ENCODE measurements at regions not wholly inside any gene's neighbourhood (a gene's known extent, or its start where the extent isn't known, plus 50 kb on each side); places are given as distances from the start of the nearest gene placed in this dataset.
"Not testable (repeated sequence)": the region's sequence is repeated elsewhere in the genome, so short reads cannot be mapped to it uniquely, and the experiment has no call there.

DNA sequence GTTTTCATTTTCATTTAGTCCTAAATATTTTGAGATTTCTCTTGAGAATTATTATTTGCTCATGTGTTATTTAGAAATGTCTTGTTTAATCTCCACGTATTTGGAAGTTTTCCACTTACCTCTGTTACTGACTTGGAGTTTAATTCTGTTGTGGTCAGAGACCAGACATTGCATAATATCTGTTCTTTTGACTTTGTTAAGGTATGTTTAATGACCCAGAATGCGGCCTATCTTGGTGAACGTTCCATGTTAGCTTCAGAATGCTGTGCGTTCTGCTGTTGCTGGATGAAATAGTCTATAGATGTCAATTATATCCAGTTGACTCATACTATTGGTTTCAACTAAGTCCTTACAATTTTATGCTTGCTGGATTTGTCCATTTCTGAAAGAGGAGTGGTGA, 325.3 kb upstream of the TARS1 start:
- H3K4me3 ChIP-seq: no peak overlapping the region
- no peaks in the 10 kb centered on the region for H3K36me3 ChIP-seq
- TF ChIP-seq, protein P1, sequence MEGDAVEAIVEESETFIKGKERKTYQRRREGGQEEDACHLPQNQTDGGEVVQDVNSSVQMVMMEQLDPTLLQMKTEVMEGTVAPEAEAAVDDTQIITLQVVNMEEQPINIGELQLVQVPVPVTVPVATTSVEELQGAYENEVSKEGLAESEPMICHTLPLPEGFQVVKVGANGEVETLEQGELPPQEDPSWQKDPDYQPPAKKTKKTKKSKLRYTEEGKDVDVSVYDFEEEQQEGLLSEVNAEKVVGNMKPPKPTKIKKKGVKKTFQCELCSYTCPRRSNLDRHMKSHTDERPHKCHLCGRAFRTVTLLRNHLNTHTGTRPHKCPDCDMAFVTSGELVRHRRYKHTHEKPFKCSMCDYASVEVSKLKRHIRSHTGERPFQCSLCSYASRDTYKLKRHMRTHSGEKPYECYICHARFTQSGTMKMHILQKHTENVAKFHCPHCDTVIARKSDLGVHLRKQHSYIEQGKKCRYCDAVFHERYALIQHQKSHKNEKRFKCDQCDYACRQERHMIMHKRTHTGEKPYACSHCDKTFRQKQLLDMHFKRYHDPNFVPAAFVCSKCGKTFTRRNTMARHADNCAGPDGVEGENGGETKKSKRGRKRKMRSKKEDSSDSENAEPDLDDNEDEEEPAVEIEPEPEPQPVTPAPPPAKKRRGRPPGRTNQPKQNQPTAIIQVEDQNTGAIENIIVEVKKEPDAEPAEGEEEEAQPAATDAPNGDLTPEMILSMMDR (IDR thresholded peaks at IDR 0.05): no peak
- no peak for DNase-seq
- no peak overlapping the region for H3K27ac ChIP-seq
- no peaks in the 10 kb centered on the region for H3K27me3 ChIP-seq
- no peaks in the 10 kb centered on the region for H3K9me3 ChIP-seq
- H3K4me1 ChIP-seq: no peaks in the 10 kb centered on the region
- intact Hi-C loops (cut with DNase I; ENCODE audit: low total_unique reads): no loop called here

GRCh38 chr5:33118761-33119415, 321.9 kb upstream of the TARS1 start:
- no peaks in the 10 kb centered on the region for H3K9me3 ChIP-seq
- intact Hi-C loops (cut with DNase I; ENCODE audit: low total_unique reads): no loop called here
- H3K27ac ChIP-seq: no peak overlapping the region
- no peaks in the 10 kb centered on the region for H3K27me3 ChIP-seq
- H3K36me3 ChIP-seq: no peaks in the 10 kb centered on the region
- no peak overlapping the region for H3K4me3 ChIP-seq
- no peak for DNase-seq
- no peaks in the 10 kb centered on the region for H3K4me1 ChIP-seq
- TF ChIP-seq, protein P1 (IDR thresholded peaks at IDR 0.05): no peak

DNA sequence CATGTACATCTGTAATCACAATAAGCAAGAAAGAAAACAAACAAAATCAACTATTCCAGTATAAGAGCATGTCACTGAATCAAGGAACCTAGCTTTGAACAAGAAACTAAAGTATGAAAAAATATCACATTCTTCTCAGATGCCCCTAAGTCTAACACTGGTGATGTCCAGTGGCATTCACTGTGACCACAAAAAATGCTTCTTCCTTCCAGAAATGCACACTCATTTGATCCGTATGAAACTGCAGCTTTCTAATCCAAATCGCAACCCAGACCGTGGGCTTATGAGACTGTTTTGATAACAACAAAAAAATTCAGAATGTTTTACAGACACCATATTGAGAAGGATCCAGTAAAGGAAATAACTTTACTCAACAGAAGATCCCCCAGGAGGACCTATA, 320.1 kb upstream of the TARS1 start:
- Histone ChIP-seq H3K9me3 (no peaks in the 10 kb centered on the region), H3K4me3 (no peak overlapping the region), H3K4me1 (no peaks in the 10 kb centered on the region), H3K36me3 (no peaks in the 10 kb centered on the region), H3K27ac (no peak overlapping the region), H3K27me3 (no peaks in the 10 kb centered on the region)
- TF ChIP-seq, protein P1 (IDR thresholded peaks at IDR 0.05): no peak
- DNase-seq: no peak
- intact Hi-C loops (cut with DNase I; ENCODE audit: low total_unique reads): no loop called here

DNA sequence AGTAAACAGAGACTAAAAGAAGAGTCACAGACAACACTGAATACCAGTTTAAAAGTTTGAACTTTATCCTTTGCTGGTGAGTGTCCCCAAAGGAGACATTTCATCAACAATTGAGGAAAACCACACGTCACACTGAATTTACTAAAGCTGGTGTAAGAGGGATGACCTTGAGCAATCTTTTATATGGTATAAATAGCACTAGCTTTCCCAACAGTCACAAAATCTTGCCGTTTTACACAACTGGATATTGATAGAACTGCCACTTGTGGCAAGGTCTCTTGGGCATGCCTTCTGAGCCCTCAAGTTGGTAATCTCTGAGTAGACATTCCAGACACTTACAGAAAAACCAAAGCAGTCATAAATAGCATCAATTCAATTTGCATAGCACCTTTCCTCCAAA, 311.5 kb upstream of the TARS1 start:
- DNase-seq: no peak
- TF ChIP-seq, protein P1 (IDR thresholded peaks at IDR 0.05): no peak
- no peak overlapping the region for H3K27ac ChIP-seq
- intact Hi-C loops (cut with DNase I; ENCODE audit: low total_unique reads): no loop called here
- H3K4me3 ChIP-seq: no peak overlapping the region
- H3K9me3 ChIP-seq: peaks cover 0 to 13% (median 11%) of the 10 kb centered on the region in 3 donors
- H3K27me3 ChIP-seq: no peaks in the 10 kb centered on the region
- H3K4me1 ChIP-seq: peaks cover 0 to 8% (median 0%) of the 10 kb centered on the region in 4 donors
- H3K36me3 ChIP-seq: no peaks in the 10 kb centered on the region

- no peak for DNase-seq
- TF ChIP-seq, protein P1 (IDR thresholded peaks at IDR 0.05): no peak
- Histone ChIP-seq H3K36me3 (no peaks in the 10 kb centered on the region), H3K9me3 (peaks cover 0 to 16% (median 16%) of the 10 kb centered on the region in 3 donors), H3K4me3 (no peak overlapping the region), H3K27me3 (no peaks in the 10 kb centered on the region), H3K27ac (no peak overlapping the region), H3K4me1 (no peaks in the 10 kb centered on the region)
- intact Hi-C loops (cut with DNase I; ENCODE audit: low total_unique reads): no loop called here
Observed at GRCh38 chr5:33136785-33137184, 304.0 kb upstream of the TARS1 start.

DNA sequence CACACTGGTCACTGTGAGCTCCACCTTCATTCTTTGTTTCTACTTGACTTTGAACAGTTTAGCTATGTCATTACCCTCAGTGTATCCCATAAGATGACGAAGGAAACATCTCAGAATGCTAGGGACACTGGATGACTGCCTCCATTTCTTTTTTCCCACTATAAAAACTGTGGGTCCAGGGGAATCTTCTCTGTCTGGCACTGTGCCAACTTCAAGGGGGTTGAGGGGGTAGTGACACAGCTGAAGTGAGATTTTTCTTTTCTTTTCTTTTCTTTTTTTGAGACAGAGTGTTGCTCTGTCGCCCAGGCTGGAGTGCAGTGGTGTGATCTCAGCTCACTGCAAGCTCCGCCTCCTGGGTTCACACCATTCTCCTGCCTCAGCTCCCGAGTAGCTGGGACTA, 302.6 kb upstream of the TARS1 start:
- H3K27ac ChIP-seq; H3K4me1 ChIP-seq; H3K27me3 ChIP-seq; H3K4me3 ChIP-seq; DNase-seq; intact Hi-C loops (cut with DNase I; ENCODE audit: low total_unique reads); H3K36me3 ChIP-seq: not testable (repeated sequence)
- H3K9me3 ChIP-seq: peaks cover 0 to 16% (median 12%) of the 10 kb centered on the region in 3 donors
